ENCODE measurements at regions not wholly inside any gene's neighbourhood (a gene's known extent, or its start where the extent isn't known, plus 50 kb on each side); places are given as distances from the start of the nearest gene placed in this dataset.

DNA sequence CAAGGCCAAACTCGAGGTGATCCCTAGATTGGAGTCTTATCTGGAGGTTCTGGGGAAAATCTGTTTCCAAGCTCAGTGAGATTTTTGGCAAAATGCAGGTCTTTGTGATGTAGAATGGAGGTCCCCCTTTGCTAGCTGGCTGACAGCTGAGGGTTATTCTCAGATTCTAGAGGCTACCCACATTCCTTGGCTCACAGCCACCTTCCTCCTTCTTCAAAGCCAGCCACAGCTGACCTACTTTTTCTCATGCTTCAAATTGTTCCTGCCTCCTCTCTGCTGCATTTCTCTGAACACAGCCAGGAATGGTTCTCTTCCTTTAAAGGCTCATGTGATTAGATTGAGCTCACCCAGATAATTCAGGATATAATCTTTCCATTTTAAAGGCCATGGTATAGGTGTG is 86.9 kb downstream of the VCX3A start:
- WGBS: 25% methylated on average over 1 of the region's 1 CpG
- no peak for DNase-seq (ENCODE audit: low spot score)
- no peak overlapping the region for H3K27ac ChIP-seq (ENCODE audit: low read depth in 1 of 2, low read length in 2 of 2)
- no peaks in the 10 kb centered on the region for H3K36me3 ChIP-seq (ENCODE audit: control insufficient read depth in 4 of 4, insufficient read depth in 3 of 4, low read depth in 1 of 4, low read length in 3 of 4)
- H3K4me3 ChIP-seq (ENCODE audit: low read depth in 1 of 3, low read length in 3 of 3): no peak overlapping the region
- H3K9ac ChIP-seq (ENCODE audit: low read depth in 1 of 2, low read length in 2 of 2): no peak overlapping the region
- H3K27me3 ChIP-seq (ENCODE audit: control insufficient read depth in 4 of 4, insufficient read depth in 4 of 4, low read length in 3 of 4): no peaks in the 10 kb centered on the region
- TF ChIP-seq RXRA (IDR thresholded peaks at IDR 0.05) (no peak), SP1 (IDR thresholded peaks at IDR 0.05) (no peak), FOXA1 (IDR thresholded peaks at IDR 0.05) (no peak), GABPA (IDR thresholded peaks at IDR 0.05 in 1 of 2, conservative IDR thresholded peaks at IDR 0.05 in 1 of 2) (no peak), EGR1 (IDR thresholded peaks at IDR 0.05; ENCODE audit: low read depth in 2 of 2) (no peak), HNF4A (conservative IDR thresholded peaks at IDR 0.05) (no peak), JUND (IDR thresholded peaks at IDR 0.05) (no peak), ATF3 (IDR thresholded peaks at IDR 0.05) (no peak)
- no peaks in the 10 kb centered on the region for H3K9me3 ChIP-seq (ENCODE audit: control insufficient read depth in 4 of 4, low read length in 3 of 4)
- H3K4me1 ChIP-seq (ENCODE audit: control insufficient read depth in 4 of 4, insufficient read depth in 4 of 4, low read length in 3 of 4): no peaks in the 10 kb centered on the region

- 80% methylated on average over 4 of the region's 4 CpGs for WGBS
- DNase-seq (ENCODE audit: low spot score): no peak
- H3K27ac ChIP-seq (ENCODE audit: low read depth in 1 of 2, low read length in 2 of 2): no peak overlapping the region
- no peak overlapping the region for H3K4me3 ChIP-seq (ENCODE audit: low read depth in 1 of 3, low read length in 3 of 3)
- no peaks in the 10 kb centered on the region for H3K36me3 ChIP-seq (ENCODE audit: control insufficient read depth in 4 of 4, insufficient read depth in 3 of 4, low read depth in 1 of 4, low read length in 3 of 4)
- no peaks in the 10 kb centered on the region for H3K9me3 ChIP-seq (ENCODE audit: control insufficient read depth in 4 of 4, low read length in 3 of 4)
- no peak overlapping the region for H3K9ac ChIP-seq (ENCODE audit: low read depth in 1 of 2, low read length in 2 of 2)
- TF ChIP-seq GABPA (IDR thresholded peaks at IDR 0.05 in 1 of 2, conservative IDR thresholded peaks at IDR 0.05 in 1 of 2): no peak
- TF ChIP-seq HNF4G (IDR thresholded peaks at IDR 0.05): no peak
- H3K27me3 ChIP-seq (ENCODE audit: control insufficient read depth in 4 of 4, insufficient read depth in 4 of 4, low read length in 3 of 4): no peaks in the 10 kb centered on the region
- peaks cover 0 to 6% (median 0%) of the 10 kb centered on the region in 4 donors for H3K4me1 ChIP-seq (ENCODE audit: control insufficient read depth in 4 of 4, insufficient read depth in 4 of 4, low read length in 3 of 4)
Measured at GRCh38 chrX:6446582-6446981, 88.3 kb downstream of the VCX3A start.

GRCh38 chrX:6440648-6441047 is 94.3 kb downstream of the VCX3A start:
- no peak for DNase-seq (ENCODE audit: low spot score)

GRCh38 chrX:6432226-6432625 is 102.7 kb downstream of the VCX3A start:
- no peak overlapping the region for H3K27ac ChIP-seq (ENCODE audit: low read depth in 1 of 2, low read length in 2 of 2)
- no peak for DNase-seq (ENCODE audit: low spot score)
- TF ChIP-seq RXRA (IDR thresholded peaks at IDR 0.05): no peak
- no peak for TF ChIP-seq FOXA2 (IDR thresholded peaks at IDR 0.05)
- TF ChIP-seq GABPA (IDR thresholded peaks at IDR 0.05 in 1 of 2, conservative IDR thresholded peaks at IDR 0.05 in 1 of 2): no peak
- TF ChIP-seq CTCF (IDR thresholded peaks at IDR 0.05; ENCODE audit: low read depth, low read length, missing input control): no peak
- no peaks in the 10 kb centered on the region for H3K27me3 ChIP-seq (ENCODE audit: control insufficient read depth in 4 of 4, insufficient read depth in 4 of 4, low read length in 3 of 4)
- no peaks in the 10 kb centered on the region for H3K4me1 ChIP-seq (ENCODE audit: control insufficient read depth in 4 of 4, insufficient read depth in 4 of 4, low read length in 3 of 4)
- no peak overlapping the region for H3K4me3 ChIP-seq (ENCODE audit: low read depth in 1 of 3, low read length in 3 of 3)
- H3K9ac ChIP-seq (ENCODE audit: low read depth in 1 of 2, low read length in 2 of 2): no peak overlapping the region
- no peaks in the 10 kb centered on the region for H3K36me3 ChIP-seq (ENCODE audit: control insufficient read depth in 4 of 4, insufficient read depth in 3 of 4, low read depth in 1 of 4, low read length in 3 of 4)
- 79% methylated on average over 5 of the region's 5 CpGs for WGBS
- H3K9me3 ChIP-seq (ENCODE audit: control insufficient read depth in 4 of 4, low read length in 3 of 4): no peaks in the 10 kb centered on the region

More at GRCh38 chrX:6440648-6441047, 94.3 kb downstream of the VCX3A start:
- Histone ChIP-seq H3K9me3 (ENCODE audit: control insufficient read depth in 4 of 4, low read length in 3 of 4) (no peaks in the 10 kb centered on the region), H3K27ac (ENCODE audit: low read depth in 1 of 2, low read length in 2 of 2) (no peak overlapping the region), H3K4me3 (ENCODE audit: low read depth in 1 of 3, low read length in 3 of 3) (no peak overlapping the region), H3K4me1 (ENCODE audit: control insufficient read depth in 4 of 4, insufficient read depth in 4 of 4, low read length in 3 of 4) (peaks cover 0 to 10% (median 4%) of the 10 kb centered on the region in 4 donors), H3K36me3 (ENCODE audit: control insufficient read depth in 4 of 4, insufficient read depth in 3 of 4, low read depth in 1 of 4, low read length in 3 of 4) (no peaks in the 10 kb centered on the region), H3K9ac (ENCODE audit: low read depth in 1 of 2, low read length in 2 of 2) (no peak overlapping the region), H3K27me3 (ENCODE audit: control insufficient read depth in 4 of 4, insufficient read depth in 4 of 4, low read length in 3 of 4) (no peaks in the 10 kb centered on the region)
- 33% methylated on average over 3 of the region's 3 CpGs for WGBS
- no peak for TF ChIP-seq ATF3 (IDR thresholded peaks at IDR 0.05)
- peak; percentile 14 for TF ChIP-seq MAX (IDR thresholded peaks at IDR 0.05)
- TF ChIP-seq RAD21 (IDR thresholded peaks at IDR 0.05): peak in 1 of 2 donors; percentile 28
- TF ChIP-seq FOXA2 (IDR thresholded peaks at IDR 0.05): no peak
- peak; percentile 6 to 50 for TF ChIP-seq HNF4A (conservative IDR thresholded peaks at IDR 0.05)
- TF ChIP-seq JUND (IDR thresholded peaks at IDR 0.05): peak in 1 of 2 donors; percentile 18
- TF ChIP-seq RXRA (IDR thresholded peaks at IDR 0.05): peak in 1 of 2 donors; percentile 47
